Dendritic cell treated with granulocyte-macrophage colony-stimulating factor and Interleukin-4, amounts not matched to agents 40 ng/mL and 50 ng/mL, for 4 days (primary cell): ENCODE measurements at regions not wholly inside any gene's neighbourhood (a gene's known extent, or its start where the extent isn't known, plus 50 kb on each side); places are given as distances from the start of the nearest gene placed in this dataset.
A peak's percentile ranks its signal among the peaks of the same experiment; 100 is the strongest.
"Not testable (repeated sequence)": the region's sequence is repeated elsewhere in the genome, so short reads cannot be mapped to it uniquely, and the experiment has no call there.

Experiments used
- H3K27ac Mint-ChIP-seq: one replicate; pipeline ENCODE4 v1.8.0; 2022; ENCODE audit warnings: mild to moderate bottlenecking, mixed read lengths
- H3K27me3 Mint-ChIP-seq: one replicate; pipeline ENCODE4 v1.8.0; 2022; ENCODE audit warnings: mild to moderate bottlenecking, mixed read lengths
- H3K36me3 Mint-ChIP-seq: one replicate; pipeline ENCODE4 v1.8.0; 2022; ENCODE audit warnings: low read depth, mixed read lengths
- H3K4me1 Mint-ChIP-seq: one replicate; pipeline ENCODE4 v1.8.0; 2022; ENCODE audit warnings: low read depth, mixed read lengths
- H3K4me3 Mint-ChIP-seq: one replicate; pipeline ENCODE4 v1.8.0; 2022; ENCODE audit warnings: mild to moderate bottlenecking, moderate library complexity, mixed read lengths
- H3K9me3 Mint-ChIP-seq: one replicate; pipeline ENCODE4 v1.8.0; 2022; ENCODE audit warnings: mixed read lengths
- intact Hi-C: fragments of 100-400 bp; cut with micrococcal nuclease; formaldehyde crosslinking; loops from one replicate; pipeline ENCODE4 v1.15.0; 2022

GRCh38 chr10:86579883-86580520 is 58.4 kb upstream of the WAPL start:
- Mint-ChIP-seq H3K4me1 (peaks cover 21% of the 10 kb centered on the region), H3K27me3 (no peaks in the 10 kb centered on the region), H3K27ac (peak overlapping the region; percentile 73), H3K9me3 (no peaks in the 10 kb centered on the region), H3K4me3 (no peak overlapping the region), H3K36me3 (no peaks in the 10 kb centered on the region)
- intact Hi-C loops: loop anchor here (1.0 kb wide), 1 partner anchor 59 kb away; the partner anchor contains the start of gene WAPL

DNA sequence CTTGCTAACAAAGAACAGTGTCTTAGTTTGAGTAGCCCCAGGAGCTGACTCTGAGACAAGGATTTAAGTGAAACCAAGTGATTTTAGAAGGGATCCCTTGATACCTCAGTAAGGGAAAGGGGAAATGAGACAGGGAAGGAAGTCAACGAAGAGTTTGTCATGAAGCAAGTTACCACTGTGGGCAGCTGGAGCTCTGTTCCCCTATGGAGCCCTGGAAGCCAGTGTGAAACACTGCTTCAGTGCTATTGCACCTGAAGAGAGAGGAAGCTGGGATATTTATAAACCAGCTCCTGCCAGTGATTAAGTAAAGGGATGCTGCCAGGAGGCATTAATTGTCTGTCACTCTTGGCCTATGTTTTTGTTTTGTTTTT is 58.9 kb upstream of the WAPL start:
- no peak overlapping the region for H3K4me3 Mint-ChIP-seq
- no peaks in the 10 kb centered on the region for H3K9me3 Mint-ChIP-seq
- peak overlapping the region; percentile 73 for H3K27ac Mint-ChIP-seq
- H3K4me1 Mint-ChIP-seq: peaks cover 21% of the 10 kb centered on the region
- intact Hi-C loops: loop anchor here (1.0 kb wide), 1 partner anchor 59 kb away; the partner anchor contains the start of gene WAPL
- no peaks in the 10 kb centered on the region for H3K27me3 Mint-ChIP-seq
- H3K36me3 Mint-ChIP-seq: no peaks in the 10 kb centered on the region

GRCh38 chr10:86583983-86584382 is 62.4 kb upstream of the WAPL start:
- H3K36me3 Mint-ChIP-seq: no peaks in the 10 kb centered on the region
- H3K27ac Mint-ChIP-seq: no peak overlapping the region
- intact Hi-C loops: no loop called here
- H3K27me3 Mint-ChIP-seq: peaks cover 2% of the 10 kb centered on the region
- H3K4me3 Mint-ChIP-seq: no peak overlapping the region
- no peaks in the 10 kb centered on the region for H3K9me3 Mint-ChIP-seq
- peaks cover 21% of the 10 kb centered on the region for H3K4me1 Mint-ChIP-seq

GRCh38 chr10:86585037-86585929 is 63.7 kb upstream of the WAPL start:
- intact Hi-C loops: loop anchor here (1.0 kb wide), 1 partner anchor 185 kb away; no protein-coding TSS in a partner anchor
- Mint-ChIP-seq H3K36me3 (no peaks in the 10 kb centered on the region), H3K27ac (no peak overlapping the region)

GRCh38 chr10:86586516-86586915 is 64.9 kb upstream of the WAPL start:
- intact Hi-C loops: no loop called here
- H3K27ac Mint-ChIP-seq: no peak overlapping the region
- peaks cover under 1% of the 10 kb centered on the region for H3K4me1 Mint-ChIP-seq
- no peak overlapping the region for H3K4me3 Mint-ChIP-seq
- H3K27me3 Mint-ChIP-seq: peaks cover 2% of the 10 kb centered on the region
- H3K9me3 Mint-ChIP-seq: no peaks in the 10 kb centered on the region
- H3K36me3 Mint-ChIP-seq: no peaks in the 10 kb centered on the region

More at GRCh38 chr10:86585037-86585929, 63.7 kb upstream of the WAPL start:
- no peaks in the 10 kb centered on the region for H3K9me3 Mint-ChIP-seq
- H3K27me3 Mint-ChIP-seq: peaks cover 2% of the 10 kb centered on the region
- H3K4me3 Mint-ChIP-seq: no peak overlapping the region
- H3K4me1 Mint-ChIP-seq: peaks cover 13% of the 10 kb centered on the region

GRCh38 chr10:86588781-86589180 is 65.6 kb upstream of the OPN4 start:
- H3K27ac Mint-ChIP-seq, H3K36me3 Mint-ChIP-seq, H3K27me3 Mint-ChIP-seq, H3K9me3 Mint-ChIP-seq, H3K4me3 Mint-ChIP-seq, intact Hi-C loops, H3K4me1 Mint-ChIP-seq: not testable (repeated sequence)

- peaks cover 5% of the 10 kb centered on the region for H3K4me1 Mint-ChIP-seq
- H3K9me3 Mint-ChIP-seq: no peaks in the 10 kb centered on the region
- no peaks in the 10 kb centered on the region for H3K36me3 Mint-ChIP-seq
- H3K4me3 Mint-ChIP-seq: no peak overlapping the region
- H3K27me3 Mint-ChIP-seq: no peaks in the 10 kb centered on the region
- intact Hi-C loops: no loop called here
- no peak overlapping the region for H3K27ac Mint-ChIP-seq
Observed at GRCh38 chr10:86591436-86591835, 62.9 kb upstream of the OPN4 start.

- H3K27ac Mint-ChIP-seq: no peak overlapping the region
- no peaks in the 10 kb centered on the region for H3K36me3 Mint-ChIP-seq
Observed at GRCh38 chr10:86592413-86592812, 61.9 kb upstream of the OPN4 start.

DNA sequence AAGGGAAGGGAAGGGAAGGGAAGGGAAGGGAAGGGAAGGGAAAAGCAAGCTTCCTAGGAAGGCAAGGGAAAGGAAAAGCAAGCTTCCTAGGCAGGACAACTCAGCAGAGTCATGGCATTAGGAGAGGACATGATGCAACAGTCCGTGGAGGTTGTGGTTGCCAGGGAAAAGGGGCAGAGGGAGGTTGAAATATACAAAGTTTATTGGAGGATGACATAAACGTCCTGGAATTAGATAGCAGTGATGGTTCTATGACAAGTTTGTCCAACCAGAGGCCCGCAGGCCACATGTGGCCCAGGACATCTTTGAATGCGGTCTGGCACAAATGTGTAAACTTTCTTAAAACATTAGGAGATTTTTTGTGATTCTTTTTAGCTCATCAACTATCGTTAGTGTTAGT is 59.8 kb upstream of the OPN4 start:
- no peak overlapping the region for H3K4me3 Mint-ChIP-seq
- peaks cover 7% of the 10 kb centered on the region for H3K4me1 Mint-ChIP-seq
- H3K27ac Mint-ChIP-seq: no peak overlapping the region
- no peaks in the 10 kb centered on the region for H3K9me3 Mint-ChIP-seq
- intact Hi-C loops: no loop called here
- no peaks in the 10 kb centered on the region for H3K36me3 Mint-ChIP-seq
- no peaks in the 10 kb centered on the region for H3K27me3 Mint-ChIP-seq

More at GRCh38 chr10:86592413-86592812, 61.9 kb upstream of the OPN4 start:
- H3K9me3 Mint-ChIP-seq: no peaks in the 10 kb centered on the region
- intact Hi-C loops: no loop called here
- H3K4me1 Mint-ChIP-seq: peaks cover 5% of the 10 kb centered on the region
- no peaks in the 10 kb centered on the region for H3K27me3 Mint-ChIP-seq
- H3K4me3 Mint-ChIP-seq: no peak overlapping the region

DNA sequence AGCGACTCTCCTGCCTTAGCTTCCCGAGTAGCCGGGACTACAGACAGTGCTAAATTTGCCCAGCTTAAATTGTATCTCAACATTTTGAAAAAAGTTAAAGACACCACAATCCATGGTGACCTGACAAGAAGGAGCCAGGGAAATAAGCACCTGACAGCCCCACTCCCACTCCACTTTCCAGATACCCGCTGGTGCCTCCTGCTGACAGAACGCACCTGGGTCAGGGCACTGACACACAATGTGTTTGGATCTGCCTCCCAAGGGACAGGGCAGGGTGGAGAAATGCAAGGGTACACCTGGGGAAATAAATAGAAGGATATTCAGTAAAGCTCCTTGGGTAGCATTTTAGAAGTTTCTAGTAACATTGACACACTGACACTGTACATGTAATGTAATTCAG is 58.9 kb upstream of the OPN4 start:
- Mint-ChIP-seq H3K4me1 (peaks cover 17% of the 10 kb centered on the region), H3K36me3 (no peaks in the 10 kb centered on the region)

GRCh38 chr10:86596266-86596665 is 58.1 kb upstream of the OPN4 start:
- Mint-ChIP-seq H3K36me3 (no peaks in the 10 kb centered on the region), H3K9me3 (no peaks in the 10 kb centered on the region), H3K4me3 (no peak overlapping the region), H3K27ac (no peak overlapping the region), H3K4me1 (peaks cover 17% of the 10 kb centered on the region), H3K27me3 (peaks cover 2% of the 10 kb centered on the region)
- intact Hi-C loops: no loop called here

More for the DNA sequence above, 58.9 kb upstream of the OPN4 start:
- Mint-ChIP-seq H3K9me3 (no peaks in the 10 kb centered on the region), H3K4me3 (no peak overlapping the region), H3K27ac (no peak overlapping the region), H3K27me3 (no peaks in the 10 kb centered on the region)
- intact Hi-C loops: no loop called here

- no peak overlapping the region for H3K27ac Mint-ChIP-seq
Observed at GRCh38 chr10:86597306-86597705, 57.0 kb upstream of the OPN4 start.

GRCh38 chr10:86598151-86598550 is 56.2 kb upstream of the OPN4 start:
- no peak overlapping the region for H3K27ac Mint-ChIP-seq
- no peak overlapping the region for H3K4me3 Mint-ChIP-seq
- intact Hi-C loops: no loop called here
- H3K36me3 Mint-ChIP-seq: no peaks in the 10 kb centered on the region
- H3K4me1 Mint-ChIP-seq: peaks cover 17% of the 10 kb centered on the region
- no peaks in the 10 kb centered on the region for H3K9me3 Mint-ChIP-seq
- peaks cover 5% of the 10 kb centered on the region for H3K27me3 Mint-ChIP-seq

More at GRCh38 chr10:86597306-86597705, 57.0 kb upstream of the OPN4 start:
- Mint-ChIP-seq H3K4me3 (no peak overlapping the region), H3K4me1 (peaks cover 17% of the 10 kb centered on the region), H3K27me3 (peaks cover 5% of the 10 kb centered on the region), H3K9me3 (no peaks in the 10 kb centered on the region), H3K36me3 (no peaks in the 10 kb centered on the region)
- intact Hi-C loops: no loop called here

GRCh38 chr10:86599041-86599440 is 55.3 kb upstream of the OPN4 start:
- Mint-ChIP-seq H3K27me3 (peaks cover 5% of the 10 kb centered on the region), H3K27ac (no peak overlapping the region), H3K4me3 (no peak overlapping the region), H3K4me1 (peaks cover 12% of the 10 kb centered on the region), H3K9me3 (no peaks in the 10 kb centered on the region), H3K36me3 (no peaks in the 10 kb centered on the region)
- intact Hi-C loops: no loop called here
